AG09319 (cell line): ENCODE measurements at regions not wholly inside any gene's neighbourhood (a gene's known extent, or its start where the extent isn't known, plus 50 kb on each side); places are given as distances from the start of the nearest gene placed in this dataset.

Experiments
- DNase-seq: peaks from one replicate; pipeline ENCODE4 v3.0.0-alpha.2; 2010; ENCODE audit warnings: low read depth; ENCODE audit errors: extremely low read depth
- TF ChIP-seq, protein P1 (sequence below): IDR thresholded peaks from 2 replicates; pipeline ENCODE4 v1.5.1; 2011; ENCODE audit warnings: low read depth, mild to moderate bottlenecking, inconsistent platforms, low read length, moderate library complexity

DNA sequence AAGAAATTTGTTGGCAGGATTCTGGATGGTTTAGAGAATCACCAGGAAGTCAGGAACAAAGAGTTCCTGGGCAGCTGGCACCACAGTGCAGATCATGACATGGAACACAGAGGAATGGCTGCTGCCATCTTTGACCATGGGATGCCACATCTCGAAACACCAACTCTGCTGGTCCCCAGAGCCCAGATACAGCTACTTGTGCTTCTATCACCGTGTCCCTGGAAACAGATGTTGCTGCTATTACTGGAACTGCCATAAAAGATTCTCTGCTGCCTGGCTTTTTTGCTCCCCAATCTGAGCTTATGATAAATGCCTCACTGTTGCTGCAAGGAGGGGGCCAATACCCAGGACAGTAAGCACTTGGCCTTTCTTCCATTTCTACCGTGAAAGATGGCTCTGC, 185.2 kb downstream of the CSNK2A3 start:
- TF ChIP-seq, protein P1, sequence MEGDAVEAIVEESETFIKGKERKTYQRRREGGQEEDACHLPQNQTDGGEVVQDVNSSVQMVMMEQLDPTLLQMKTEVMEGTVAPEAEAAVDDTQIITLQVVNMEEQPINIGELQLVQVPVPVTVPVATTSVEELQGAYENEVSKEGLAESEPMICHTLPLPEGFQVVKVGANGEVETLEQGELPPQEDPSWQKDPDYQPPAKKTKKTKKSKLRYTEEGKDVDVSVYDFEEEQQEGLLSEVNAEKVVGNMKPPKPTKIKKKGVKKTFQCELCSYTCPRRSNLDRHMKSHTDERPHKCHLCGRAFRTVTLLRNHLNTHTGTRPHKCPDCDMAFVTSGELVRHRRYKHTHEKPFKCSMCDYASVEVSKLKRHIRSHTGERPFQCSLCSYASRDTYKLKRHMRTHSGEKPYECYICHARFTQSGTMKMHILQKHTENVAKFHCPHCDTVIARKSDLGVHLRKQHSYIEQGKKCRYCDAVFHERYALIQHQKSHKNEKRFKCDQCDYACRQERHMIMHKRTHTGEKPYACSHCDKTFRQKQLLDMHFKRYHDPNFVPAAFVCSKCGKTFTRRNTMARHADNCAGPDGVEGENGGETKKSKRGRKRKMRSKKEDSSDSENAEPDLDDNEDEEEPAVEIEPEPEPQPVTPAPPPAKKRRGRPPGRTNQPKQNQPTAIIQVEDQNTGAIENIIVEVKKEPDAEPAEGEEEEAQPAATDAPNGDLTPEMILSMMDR: no peak
- DNase-seq: no peak

DNA sequence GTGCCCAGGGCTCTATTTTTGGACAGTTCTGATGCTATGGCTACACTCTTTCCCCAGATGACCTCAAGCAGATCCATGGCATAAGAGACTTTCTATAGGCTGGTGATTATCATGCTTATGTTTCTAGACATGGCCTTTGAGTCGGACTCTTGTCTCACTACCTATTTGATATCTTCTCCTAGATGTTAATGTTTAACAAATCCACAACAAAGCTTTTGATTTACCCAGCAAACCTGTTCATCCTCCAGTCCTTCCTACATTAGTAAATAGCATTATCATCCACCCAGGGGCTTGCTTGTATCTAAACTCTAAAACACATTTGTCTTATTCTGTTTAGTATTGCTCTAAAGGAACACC, 188.7 kb downstream of the CSNK2A3 start:
- TF ChIP-seq, protein P1: no peak
- no peak for DNase-seq

DNA sequence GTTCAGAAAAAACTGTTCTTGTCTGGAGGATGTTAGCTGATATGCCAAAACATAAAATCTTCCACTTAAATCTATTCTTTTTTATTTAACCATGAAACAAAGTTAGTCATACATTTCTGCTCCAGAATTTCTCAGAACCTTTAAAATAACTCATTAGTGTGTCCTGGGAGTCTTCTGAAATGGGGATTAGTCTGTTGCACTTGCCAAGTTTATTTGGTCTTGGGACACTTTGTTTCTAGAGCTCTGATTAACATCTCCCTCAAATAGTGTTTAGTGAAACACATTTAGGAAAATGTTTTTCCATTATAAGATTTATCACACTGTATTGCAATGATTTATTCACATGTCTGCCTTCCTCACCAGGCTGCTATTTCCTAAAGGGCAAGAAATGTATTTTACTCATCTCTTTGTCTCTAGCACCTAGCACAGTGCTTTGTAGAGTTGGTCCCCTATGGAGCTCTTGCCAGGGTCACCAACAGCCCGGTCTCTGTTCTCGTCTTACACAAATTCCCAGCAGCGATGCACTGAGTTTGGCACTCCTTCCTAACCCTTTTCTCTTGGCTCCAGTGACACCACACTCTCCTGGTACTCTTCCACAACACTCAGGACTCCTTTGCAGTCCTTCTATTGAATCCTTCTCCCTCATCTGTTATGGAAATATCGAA, 189.2 kb downstream of the CSNK2A3 start:
- no peak for DNase-seq
- TF ChIP-seq, protein P1: no peak

DNA sequence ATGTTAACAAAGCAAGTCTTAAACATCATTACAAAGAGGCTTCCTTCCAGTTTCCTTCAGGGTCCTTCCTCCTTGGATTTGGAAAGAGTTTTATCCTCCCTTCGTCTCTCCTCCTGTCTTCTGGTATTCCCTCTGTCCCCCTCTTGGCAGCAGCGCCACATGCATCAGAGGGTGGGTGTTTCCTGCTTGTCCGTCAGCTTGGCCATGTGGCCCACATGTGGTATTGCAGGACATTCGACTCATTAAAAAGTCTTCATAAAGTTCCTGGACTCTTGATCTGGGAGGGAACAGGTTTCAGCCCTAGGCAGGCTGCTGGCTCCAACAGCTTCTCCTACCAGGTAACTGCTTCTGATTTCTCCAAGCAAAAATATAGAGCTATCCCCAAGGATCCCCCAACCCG, 189.8 kb downstream of the CSNK2A3 start:
- TF ChIP-seq, protein P1: peak; percentile 13
- no peak for DNase-seq

DNA sequence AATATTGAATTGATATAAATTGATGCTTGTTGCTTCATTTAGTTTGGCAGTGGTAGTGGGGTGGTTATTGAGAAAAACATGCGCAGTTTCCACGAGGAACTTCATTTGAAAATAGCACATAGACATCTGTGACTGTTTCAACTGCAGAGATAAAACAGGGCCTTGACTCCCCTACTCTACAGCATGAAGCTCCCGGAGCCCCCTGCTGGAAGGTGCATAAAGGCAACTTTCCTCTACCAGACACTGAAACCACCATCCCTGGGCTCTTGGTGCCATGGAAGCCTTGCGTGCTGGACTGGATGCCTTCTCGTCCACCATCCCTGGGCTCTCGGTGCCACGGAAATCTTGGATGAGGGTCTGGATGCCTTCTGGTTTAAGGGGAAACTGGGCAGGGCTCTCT, 195.9 kb downstream of the CSNK2A3 start:
- TF ChIP-seq, protein P1: peak; percentile 51
- DNase-seq: no peak

DNA sequence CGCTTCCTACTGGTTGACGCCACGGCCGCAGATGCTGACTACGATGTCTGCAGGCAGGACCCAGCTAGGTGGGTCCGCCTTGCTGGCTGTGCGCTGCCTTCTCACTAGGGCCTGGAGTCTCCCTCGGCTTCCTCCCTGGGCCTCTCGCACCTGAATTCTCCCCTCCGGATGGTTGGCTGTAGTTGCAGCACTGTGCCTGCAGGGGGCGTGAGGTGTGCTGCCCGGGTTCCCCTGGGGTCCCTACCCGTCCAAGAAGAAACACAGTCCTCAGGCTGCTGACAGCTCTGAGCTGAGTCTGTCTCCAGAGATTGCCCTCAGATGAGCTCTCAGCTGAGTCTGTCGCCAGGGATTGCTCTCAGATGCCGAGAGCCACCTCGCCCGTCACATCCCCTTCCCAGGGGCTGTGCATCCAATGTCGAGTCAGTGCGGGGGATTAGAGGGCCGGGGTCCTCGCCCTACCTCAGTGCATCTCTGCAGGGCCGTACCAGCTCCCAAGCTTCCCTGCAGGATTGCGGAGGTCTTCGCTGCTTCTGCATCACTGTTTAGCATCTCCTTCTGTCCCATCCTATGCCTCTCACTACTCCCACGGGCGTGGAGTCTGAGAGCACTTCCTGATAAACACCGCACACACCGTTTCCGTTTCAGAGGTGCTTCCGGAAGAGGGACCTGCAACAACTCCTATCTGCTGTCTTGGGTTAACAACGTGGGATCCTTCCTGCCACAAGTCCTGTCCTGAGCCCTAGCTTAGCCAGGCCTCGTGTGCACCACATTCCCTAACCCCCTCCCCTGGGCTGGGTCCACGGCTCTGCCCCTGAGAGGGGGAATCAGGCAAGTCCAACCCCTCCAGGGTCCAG, 196.9 kb downstream of the CSNK2A3 start:
- no peak for DNase-seq
- TF ChIP-seq, protein P1: peak; percentile 47

DNA sequence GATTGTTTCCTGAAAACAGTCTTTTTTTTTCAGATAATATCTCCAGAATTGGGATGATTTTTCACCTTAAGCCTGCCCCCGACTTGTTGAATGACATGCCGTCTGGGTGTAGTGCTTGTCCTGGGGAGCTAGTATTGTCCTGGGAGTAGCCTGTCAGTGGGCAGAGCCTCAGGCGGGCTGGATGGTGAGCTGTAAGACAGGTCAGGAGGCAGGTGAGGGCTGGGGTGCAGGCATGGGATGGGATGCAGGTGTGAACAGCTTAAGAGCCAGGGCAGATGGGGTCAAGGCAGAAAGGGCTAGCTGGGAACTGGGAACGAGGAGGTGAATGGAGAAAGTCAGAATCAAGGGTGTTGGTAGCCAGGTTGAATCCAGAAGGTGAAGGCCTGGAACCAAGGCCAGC, 200.2 kb downstream of the CSNK2A3 start:
- TF ChIP-seq, protein P1: no peak
- no peak for DNase-seq
